ENCODE measurements at regions not wholly inside any gene's neighbourhood (a gene's known extent, or its start where the extent isn't known, plus 50 kb on each side); places are given as distances from the start of the nearest gene placed in this dataset.

GRCh38 chr1:186536273-186536890, 75.5 kb upstream of the PDC start:
- TF ChIP-seq CTCF (IDR thresholded peaks at IDR 0.05) (no peak), EZH2 (IDR thresholded peaks at IDR 0.05) (no peak)

All from neural progenitor cell (in vitro differentiated cells).